ENCODE measurements at regions not wholly inside any gene's neighbourhood (a gene's known extent, or its start where the extent isn't known, plus 50 kb on each side); places are given as distances from the start of the nearest gene placed in this dataset.

DNA sequence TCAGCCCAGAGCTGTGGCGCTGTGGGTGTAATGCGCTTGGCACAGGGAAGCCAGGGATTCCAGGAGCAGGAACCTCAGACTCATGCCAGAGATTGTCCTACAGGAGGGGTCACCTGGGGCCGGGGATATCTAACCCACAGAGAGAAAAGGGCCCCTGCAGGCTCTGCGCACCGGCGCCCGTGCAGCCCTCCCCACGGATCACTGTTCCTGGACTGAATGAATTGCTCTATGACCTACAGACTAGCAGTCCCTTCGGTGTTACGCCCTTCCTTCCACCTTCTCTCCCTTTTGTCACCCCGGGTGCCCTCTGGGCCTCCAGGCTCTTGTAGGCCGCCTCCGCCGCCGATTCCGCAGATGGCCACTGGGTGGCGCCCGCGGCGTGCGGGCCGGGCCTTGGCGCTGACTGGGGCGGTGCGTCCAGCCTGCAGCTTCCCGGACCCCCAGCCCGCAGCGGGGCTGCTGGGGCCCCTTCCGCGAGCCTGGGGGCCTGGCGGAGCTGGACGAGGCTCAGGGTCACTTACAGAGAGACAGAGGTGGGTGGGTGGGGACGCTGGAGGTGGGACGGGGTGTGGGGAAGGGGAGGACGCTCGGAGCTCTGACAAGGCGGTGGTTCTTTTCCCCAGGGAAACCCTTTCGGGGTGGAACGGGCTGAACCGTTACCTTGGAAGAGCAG is 101.3 kb downstream of the IER5 start:
- TF ChIP-seq, protein P1, sequence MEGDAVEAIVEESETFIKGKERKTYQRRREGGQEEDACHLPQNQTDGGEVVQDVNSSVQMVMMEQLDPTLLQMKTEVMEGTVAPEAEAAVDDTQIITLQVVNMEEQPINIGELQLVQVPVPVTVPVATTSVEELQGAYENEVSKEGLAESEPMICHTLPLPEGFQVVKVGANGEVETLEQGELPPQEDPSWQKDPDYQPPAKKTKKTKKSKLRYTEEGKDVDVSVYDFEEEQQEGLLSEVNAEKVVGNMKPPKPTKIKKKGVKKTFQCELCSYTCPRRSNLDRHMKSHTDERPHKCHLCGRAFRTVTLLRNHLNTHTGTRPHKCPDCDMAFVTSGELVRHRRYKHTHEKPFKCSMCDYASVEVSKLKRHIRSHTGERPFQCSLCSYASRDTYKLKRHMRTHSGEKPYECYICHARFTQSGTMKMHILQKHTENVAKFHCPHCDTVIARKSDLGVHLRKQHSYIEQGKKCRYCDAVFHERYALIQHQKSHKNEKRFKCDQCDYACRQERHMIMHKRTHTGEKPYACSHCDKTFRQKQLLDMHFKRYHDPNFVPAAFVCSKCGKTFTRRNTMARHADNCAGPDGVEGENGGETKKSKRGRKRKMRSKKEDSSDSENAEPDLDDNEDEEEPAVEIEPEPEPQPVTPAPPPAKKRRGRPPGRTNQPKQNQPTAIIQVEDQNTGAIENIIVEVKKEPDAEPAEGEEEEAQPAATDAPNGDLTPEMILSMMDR (IDR thresholded peaks at IDR 0.05; ENCODE audit: low read depth, low read length): peak; percentile 88
- DNase-seq (ENCODE audit: extremely low read depth, low read depth): peak; percentile 11

DNA sequence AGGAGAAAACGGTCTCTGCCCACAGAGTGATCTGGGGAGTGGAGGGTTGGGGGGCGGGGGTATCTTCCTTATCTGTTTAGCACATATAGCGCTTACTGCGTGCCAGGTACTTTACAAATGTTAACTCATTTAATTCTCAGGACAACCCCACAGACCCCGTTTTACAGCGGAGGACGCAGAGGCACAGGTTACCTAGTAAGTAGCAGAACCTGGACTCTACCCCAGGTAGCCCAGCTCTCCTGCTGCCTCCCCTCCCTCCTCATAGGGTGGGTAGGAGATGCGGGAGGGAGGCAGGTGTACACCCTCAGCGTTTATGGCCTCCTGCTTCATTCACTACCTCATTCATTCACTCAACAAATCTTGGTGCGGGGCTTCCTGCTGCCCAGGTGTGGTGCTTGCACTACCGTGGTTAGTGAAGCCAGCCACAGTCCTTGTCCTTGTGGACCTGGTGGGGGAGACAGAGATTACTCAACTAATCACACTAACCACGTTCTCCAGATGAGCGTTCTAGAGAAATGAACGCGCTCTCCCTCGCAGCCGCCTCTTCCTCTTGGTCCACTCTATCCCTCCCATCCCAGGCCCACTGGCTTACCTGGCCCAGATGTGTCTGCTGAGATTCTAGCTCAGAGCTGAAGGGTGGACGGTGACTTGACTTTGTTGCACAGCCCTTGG is 102.0 kb downstream of the IER5 start:
- no peak for DNase-seq (ENCODE audit: extremely low read depth, low read depth)
- TF ChIP-seq, protein P1 (IDR thresholded peaks at IDR 0.05; ENCODE audit: low read depth, low read length): no peak

DNA sequence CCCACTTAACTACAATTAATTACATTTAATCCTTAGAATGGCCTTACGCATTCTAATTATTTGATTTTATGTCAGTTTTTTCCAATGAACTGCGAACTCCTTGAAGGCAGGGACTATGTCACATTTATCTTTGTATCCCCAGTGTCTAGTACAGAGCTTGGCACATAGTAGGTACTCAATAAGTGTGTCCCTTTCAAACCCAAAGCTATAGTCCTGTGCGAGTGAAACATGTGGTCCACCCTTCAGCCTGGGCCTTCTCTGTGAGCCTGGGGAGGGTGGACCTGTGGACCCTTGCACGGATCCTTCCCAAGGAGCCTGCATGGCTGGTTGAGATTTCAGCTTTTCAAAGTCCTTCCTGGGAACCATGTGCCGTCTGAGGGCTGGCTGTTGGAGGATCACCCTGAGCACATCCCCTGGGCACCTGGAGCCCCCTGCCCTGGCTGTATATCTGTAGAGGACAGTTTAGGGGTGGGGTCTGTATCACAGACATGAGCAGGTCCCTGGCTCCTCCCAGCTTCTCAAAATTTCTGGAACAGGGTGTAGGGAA is 103.1 kb downstream of the IER5 start:
- no peak for DNase-seq (ENCODE audit: extremely low read depth, low read depth)
- TF ChIP-seq, protein P1 (IDR thresholded peaks at IDR 0.05; ENCODE audit: low read depth, low read length): no peak

DNA sequence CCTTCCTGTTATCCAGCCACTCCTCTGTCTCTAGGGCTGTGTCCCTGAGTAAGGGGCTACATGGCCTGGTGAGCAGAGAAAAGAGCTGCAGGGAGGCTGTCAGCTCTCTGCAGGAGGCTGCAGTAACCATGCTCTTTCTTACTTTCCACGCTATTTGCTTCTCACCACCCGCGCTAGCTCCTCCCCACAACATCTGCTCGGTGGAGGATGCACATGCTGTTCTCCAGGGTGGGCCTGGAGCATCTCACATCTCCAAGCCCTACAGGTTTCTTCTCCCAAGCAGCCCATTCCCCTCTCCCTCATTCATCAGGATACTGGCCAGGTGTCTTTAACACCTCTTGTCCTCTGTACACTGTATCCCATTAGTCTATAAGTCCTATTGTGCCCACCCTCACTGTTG is 103.8 kb downstream of the IER5 start:
- DNase-seq (ENCODE audit: extremely low read depth, low read depth): no peak

DNA sequence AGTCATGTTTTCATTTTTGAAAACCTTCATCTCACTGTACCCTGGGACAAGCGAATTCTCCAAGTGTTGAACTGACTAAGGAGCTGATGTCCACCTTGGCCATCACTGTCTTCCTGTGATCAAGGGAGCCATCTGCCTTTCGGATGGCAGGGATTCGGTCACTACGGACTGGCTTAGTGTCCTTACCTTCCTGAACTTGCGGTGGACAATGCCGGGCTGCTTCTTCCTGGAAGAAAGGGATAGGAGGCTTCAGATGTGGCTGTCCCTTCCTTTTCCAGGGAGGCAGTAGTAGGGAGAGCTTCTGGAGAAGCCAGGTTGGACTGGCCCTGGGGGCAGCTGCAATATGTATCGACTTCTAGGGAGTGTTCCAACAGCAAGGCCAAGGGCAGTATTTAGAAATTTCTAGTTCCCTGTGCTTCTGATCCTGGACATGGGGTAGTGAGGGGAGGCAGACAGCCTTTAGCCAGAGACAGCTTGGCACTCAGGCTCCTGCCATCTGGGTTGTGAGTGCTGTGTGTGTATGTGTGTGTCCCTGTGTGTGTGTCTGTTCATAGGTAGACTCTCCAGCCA is 114.6 kb downstream of the IER5 start:
- TF ChIP-seq, protein P1 (IDR thresholded peaks at IDR 0.05; ENCODE audit: low read depth, low read length): no peak
- DNase-seq (ENCODE audit: extremely low read depth, low read depth): no peak

More for the DNA sequence above, 103.8 kb downstream of the IER5 start:
- TF ChIP-seq, protein P1 (IDR thresholded peaks at IDR 0.05; ENCODE audit: low read depth, low read length): no peak

DNA sequence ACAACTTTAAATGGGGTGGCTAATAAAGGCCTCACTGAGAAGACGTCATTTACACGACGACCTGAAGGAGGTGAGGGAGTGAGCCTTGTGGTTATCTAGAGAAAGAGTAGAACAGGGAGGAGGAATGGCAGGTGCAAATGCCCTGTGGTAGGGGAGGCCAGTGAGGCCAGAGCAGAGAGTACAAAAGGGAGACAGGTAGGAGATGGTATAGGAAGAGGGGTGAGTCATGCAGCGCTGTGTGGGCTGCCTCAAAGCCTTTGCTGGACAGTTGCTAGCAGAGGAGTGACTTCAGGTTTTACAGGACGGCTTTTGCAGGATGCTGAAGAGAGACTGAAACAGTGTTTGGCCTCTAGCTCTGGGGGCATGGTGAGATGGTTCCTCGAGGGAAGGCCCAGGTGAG is 116.0 kb downstream of the IER5 start:
- no peak for DNase-seq (ENCODE audit: extremely low read depth, low read depth)

More for the DNA sequence above, 116.0 kb downstream of the IER5 start:
- TF ChIP-seq, protein P1 (IDR thresholded peaks at IDR 0.05; ENCODE audit: low read depth, low read length): no peak
